ENCODE measurements at regions not wholly inside any gene's neighbourhood (a gene's known extent, or its start where the extent isn't known, plus 50 kb on each side); places are given as distances from the start of the nearest gene placed in this dataset.

DNA sequence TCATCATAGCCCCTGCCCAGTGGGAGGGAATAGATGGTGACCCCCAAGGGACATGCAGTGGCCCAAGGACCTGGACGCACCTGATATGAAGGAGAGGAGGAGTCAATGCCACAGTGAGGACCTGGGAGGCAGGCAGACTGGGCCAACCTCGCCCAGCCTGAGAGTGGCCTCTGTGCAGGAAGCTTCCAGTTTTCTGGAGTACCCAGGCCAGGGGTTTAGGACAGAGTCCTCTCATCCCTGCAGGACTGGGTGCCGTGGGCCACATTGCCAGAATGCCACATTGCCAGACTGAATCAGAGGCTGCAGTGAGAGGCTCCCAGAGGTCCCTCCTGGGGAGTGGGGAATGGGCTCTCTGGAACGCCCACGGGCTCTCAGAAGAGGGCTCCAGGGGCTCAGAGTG, 82.9 kb upstream of the VSTM2B start:
- H3K36me3 Mint-ChIP-seq (ENCODE audit: low read depth, unreplicated experiment), result peaks cover 3% of the 10 kb centered on the region
- Histone ChIP-seq H3K36me3 (ENCODE audit: insufficient read depth, low read length) (no peaks in the 10 kb centered on the region), H3K9me3 (ENCODE audit: insufficient read depth, low read depth, low read length) (peaks cover 4% of the 10 kb centered on the region), H3K4me2 (ENCODE audit: low read length) (no peak overlapping the region), H3K4me1 (ENCODE audit: insufficient read depth, low read length) (no peaks in the 10 kb centered on the region), H4K20me1 (ENCODE audit: insufficient read depth, low read length) (no peaks in the 10 kb centered on the region), H3K4me3 (ENCODE audit: insufficient read depth, low read depth, low read length) (no peak overlapping the region), H3K27ac (ENCODE audit: low read depth, low read length) (no peak overlapping the region), H3K79me2 (ENCODE audit: insufficient read depth, low read length) (no peaks in the 10 kb centered on the region), H3K9ac (ENCODE audit: low read length) (no peak overlapping the region), H2AFZ (ENCODE audit: low read depth, low read length) (no peak overlapping the region), H3K27me3 (ENCODE audit: insufficient read depth, low read length) (no peaks in the 10 kb centered on the region)
- H3K4me3 Mint-ChIP-seq (ENCODE audit: unreplicated experiment), result no peak overlapping the region
- H3K27me3 Mint-ChIP-seq (ENCODE audit: low read depth, unreplicated experiment), result peaks cover 47% of the 10 kb centered on the region
- no peaks in the 10 kb centered on the region for H3K4me1 Mint-ChIP-seq (ENCODE audit: low read depth, unreplicated experiment)
- DNase-seq (ENCODE audit: low read depth), result no peak
- no peak for FAIRE-seq
- no peak for TF ChIP-seq EZH2 (IDR thresholded peaks at IDR 0.05; ENCODE audit: insufficient read depth, low read length)
- TF ChIP-seq, protein P1, sequence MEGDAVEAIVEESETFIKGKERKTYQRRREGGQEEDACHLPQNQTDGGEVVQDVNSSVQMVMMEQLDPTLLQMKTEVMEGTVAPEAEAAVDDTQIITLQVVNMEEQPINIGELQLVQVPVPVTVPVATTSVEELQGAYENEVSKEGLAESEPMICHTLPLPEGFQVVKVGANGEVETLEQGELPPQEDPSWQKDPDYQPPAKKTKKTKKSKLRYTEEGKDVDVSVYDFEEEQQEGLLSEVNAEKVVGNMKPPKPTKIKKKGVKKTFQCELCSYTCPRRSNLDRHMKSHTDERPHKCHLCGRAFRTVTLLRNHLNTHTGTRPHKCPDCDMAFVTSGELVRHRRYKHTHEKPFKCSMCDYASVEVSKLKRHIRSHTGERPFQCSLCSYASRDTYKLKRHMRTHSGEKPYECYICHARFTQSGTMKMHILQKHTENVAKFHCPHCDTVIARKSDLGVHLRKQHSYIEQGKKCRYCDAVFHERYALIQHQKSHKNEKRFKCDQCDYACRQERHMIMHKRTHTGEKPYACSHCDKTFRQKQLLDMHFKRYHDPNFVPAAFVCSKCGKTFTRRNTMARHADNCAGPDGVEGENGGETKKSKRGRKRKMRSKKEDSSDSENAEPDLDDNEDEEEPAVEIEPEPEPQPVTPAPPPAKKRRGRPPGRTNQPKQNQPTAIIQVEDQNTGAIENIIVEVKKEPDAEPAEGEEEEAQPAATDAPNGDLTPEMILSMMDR (IDR thresholded peaks at IDR 0.05; ENCODE audit: insufficient read depth, low read depth, low read length), result no peak
- peaks cover 8% of the 10 kb centered on the region for H3K9me3 Mint-ChIP-seq (ENCODE audit: unreplicated experiment)
- no peak overlapping the region for H3K27ac Mint-ChIP-seq (ENCODE audit: unreplicated experiment)

DNA sequence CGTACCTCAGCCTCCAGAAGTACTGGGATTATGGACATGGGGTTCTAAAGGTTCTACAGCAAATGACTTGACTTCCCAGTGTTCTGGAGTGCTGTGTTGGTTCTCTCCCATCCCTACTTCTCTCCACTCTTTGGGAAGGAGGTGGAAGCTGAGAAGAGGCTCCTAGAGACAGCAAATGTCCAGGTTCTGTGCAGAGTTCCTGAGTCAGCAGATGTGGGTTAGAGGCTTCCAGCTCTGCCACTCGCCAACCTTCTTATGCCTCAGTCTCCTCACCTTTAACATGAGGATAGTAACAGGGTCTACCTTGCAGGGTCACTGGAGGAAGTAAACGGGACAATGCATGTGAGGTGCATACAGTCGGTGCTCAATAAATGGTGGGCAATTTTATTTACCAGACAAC, 80.5 kb upstream of the VSTM2B start:
- no peaks in the 10 kb centered on the region for H3K4me1 Mint-ChIP-seq (ENCODE audit: low read depth, unreplicated experiment)
- H3K27ac ChIP-seq (ENCODE audit: low read depth, low read length), result no peak overlapping the region
- peaks cover 4% of the 10 kb centered on the region for H3K9me3 ChIP-seq (ENCODE audit: insufficient read depth, low read depth, low read length)
- no peaks in the 10 kb centered on the region for H3K4me1 ChIP-seq (ENCODE audit: insufficient read depth, low read length)
- no peak overlapping the region for H3K9ac ChIP-seq (ENCODE audit: low read length)
- H4K20me1 ChIP-seq (ENCODE audit: insufficient read depth, low read length), result no peaks in the 10 kb centered on the region
- no peaks in the 10 kb centered on the region for H3K27me3 ChIP-seq (ENCODE audit: insufficient read depth, low read length)
- H3K36me3 Mint-ChIP-seq (ENCODE audit: low read depth, unreplicated experiment), result peaks cover 3% of the 10 kb centered on the region
- H3K4me3 Mint-ChIP-seq (ENCODE audit: unreplicated experiment), result no peak overlapping the region
- H3K4me3 ChIP-seq (ENCODE audit: insufficient read depth, low read depth, low read length), result no peak overlapping the region
- FAIRE-seq, result no peak
- H3K9me3 Mint-ChIP-seq (ENCODE audit: unreplicated experiment), result peaks cover 8% of the 10 kb centered on the region
- H3K27me3 Mint-ChIP-seq (ENCODE audit: low read depth, unreplicated experiment), result peaks cover 55% of the 10 kb centered on the region
- no peak for DNase-seq (ENCODE audit: low read depth)
- H3K79me2 ChIP-seq (ENCODE audit: insufficient read depth, low read length), result no peaks in the 10 kb centered on the region
- H3K27ac Mint-ChIP-seq (ENCODE audit: unreplicated experiment), result no peak overlapping the region
- H3K36me3 ChIP-seq (ENCODE audit: insufficient read depth, low read length), result no peaks in the 10 kb centered on the region
- TF ChIP-seq EZH2 (IDR thresholded peaks at IDR 0.05; ENCODE audit: insufficient read depth, low read length), result no peak
- TF ChIP-seq, protein P1 (IDR thresholded peaks at IDR 0.05; ENCODE audit: insufficient read depth, low read depth, low read length), result no peak
- no peak overlapping the region for H3K4me2 ChIP-seq (ENCODE audit: low read length)
- no peak overlapping the region for H2AFZ ChIP-seq (ENCODE audit: low read depth, low read length)

DNA sequence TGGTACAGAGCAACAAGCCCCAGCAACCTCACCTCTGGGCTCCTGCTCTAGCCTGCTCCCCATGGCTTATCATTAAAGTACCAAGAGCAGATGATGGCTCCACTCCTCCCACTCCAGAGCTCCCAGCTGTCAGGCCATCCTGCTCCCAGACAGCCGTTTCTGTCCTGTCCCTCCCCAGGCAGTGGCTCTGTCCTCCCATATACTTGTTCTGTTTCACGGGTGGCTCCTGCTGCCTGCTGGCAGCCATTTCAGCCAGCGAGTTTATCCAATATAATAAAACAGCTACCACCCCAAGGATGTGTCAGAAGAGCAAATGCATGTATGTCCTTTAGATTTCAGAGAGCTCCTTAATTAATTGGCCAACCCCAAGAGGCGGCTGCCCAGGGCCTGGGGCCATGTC, 79.4 kb upstream of the VSTM2B start:
- H3K27me3 Mint-ChIP-seq (ENCODE audit: low read depth, unreplicated experiment), result peaks cover 53% of the 10 kb centered on the region
- no peak overlapping the region for H3K27ac ChIP-seq (ENCODE audit: low read depth, low read length)
- no peaks in the 10 kb centered on the region for H3K79me2 ChIP-seq (ENCODE audit: insufficient read depth, low read length)
- DNase-seq (ENCODE audit: low read depth), result no peak
- H3K4me3 Mint-ChIP-seq (ENCODE audit: unreplicated experiment), result no peak overlapping the region
- no peak overlapping the region for H3K27ac Mint-ChIP-seq (ENCODE audit: unreplicated experiment)
- no peaks in the 10 kb centered on the region for H4K20me1 ChIP-seq (ENCODE audit: insufficient read depth, low read length)
- H3K4me1 ChIP-seq (ENCODE audit: insufficient read depth, low read length), result no peaks in the 10 kb centered on the region
- H3K27me3 ChIP-seq (ENCODE audit: insufficient read depth, low read length), result no peaks in the 10 kb centered on the region
- H3K4me1 Mint-ChIP-seq (ENCODE audit: low read depth, unreplicated experiment), result no peaks in the 10 kb centered on the region
- no peak overlapping the region for H3K9ac ChIP-seq (ENCODE audit: low read length)
- H3K9me3 ChIP-seq (ENCODE audit: insufficient read depth, low read depth, low read length), result peaks cover 4% of the 10 kb centered on the region
- no peak overlapping the region for H3K4me3 ChIP-seq (ENCODE audit: insufficient read depth, low read depth, low read length)
- TF ChIP-seq, protein P1 (IDR thresholded peaks at IDR 0.05; ENCODE audit: insufficient read depth, low read depth, low read length), result no peak
- no peak for TF ChIP-seq EZH2 (IDR thresholded peaks at IDR 0.05; ENCODE audit: insufficient read depth, low read length)
- H3K9me3 Mint-ChIP-seq (ENCODE audit: unreplicated experiment), result no peaks in the 10 kb centered on the region
- peaks cover 3% of the 10 kb centered on the region for H3K36me3 Mint-ChIP-seq (ENCODE audit: low read depth, unreplicated experiment)
- H3K36me3 ChIP-seq (ENCODE audit: insufficient read depth, low read length), result no peaks in the 10 kb centered on the region
- H3K4me2 ChIP-seq (ENCODE audit: low read length), result no peak overlapping the region
- H2AFZ ChIP-seq (ENCODE audit: low read depth, low read length), result no peak overlapping the region
- no peak for FAIRE-seq

Measured in astrocyte (in vitro differentiated cells and primary cell).